AG04450 (cell line): ENCODE measurements at regions not wholly inside any gene's neighbourhood (a gene's known extent, or its start where the extent isn't known, plus 50 kb on each side); places are given as distances from the start of the nearest gene placed in this dataset.
A peak's percentile ranks its signal among the peaks of the same experiment; 100 is the strongest.

Experiments used
- CTCF ChIA-PET: fragments of 300-600, 350-600 bp; formaldehyde crosslinking; extraction: SDS; loops from one replicate; lab custom pipeline; 2022; ENCODE audit warnings: antibody characterized with exemption, inconsistent platforms; lab: Charles Lee
- POLR2A ChIA-PET: fragments of 350-600 bp; formaldehyde crosslinking; extraction: SDS; loops from one replicate; lab custom pipeline; 2021; ENCODE audit warnings: antibody characterized with exemption, inconsistent platforms; lab: Yijun Ruan, JAX
- DNase-seq: peaks from one replicate; pipeline ENCODE4 v3.0.0-alpha.2; 2011; ENCODE audit warnings: low read depth, low spot score
- H3K27ac ChIP-seq: one replicate; pipeline ENCODE4 v1.5.1; 2012; ENCODE audit warnings: low read depth, low read length, control low read depth
- H3K27me3 ChIP-seq: one replicate; pipeline ENCODE4 v1.6.0; 2012; ENCODE audit warnings: low read length; ENCODE audit not compliant: control insufficient read depth, insufficient read depth
- H3K4me3 ChIP-seq: 2 replicates; pipeline ENCODE4 v1.5.1; 2011; ENCODE audit warnings: mild to moderate bottlenecking, low read depth, low read length, control low read depth
- H3K9me3 ChIP-seq: 2 replicates; pipeline ENCODE4 v1.5.1; 2012; ENCODE audit warnings: low read length; ENCODE audit not compliant: control insufficient read depth, insufficient read depth
- CTCF ChIP-seq: IDR thresholded peaks from 2 replicates; pipeline ENCODE4 v1.5.1; 2011; ENCODE audit warnings: low read depth, low read length, control low read depth, inconsistent platforms

GRCh38 chr14:54232735-54233134 is 164.1 kb upstream of the CDKN3 start:
- POLR2A ChIA-PET: no interaction called here
- TF ChIP-seq CTCF: no peak
- H3K27ac ChIP-seq: no peak overlapping the region
- DNase-seq: no peak
- H3K4me3 ChIP-seq: no peak overlapping the region
- CTCF ChIA-PET: no interaction called here
- no peaks in the 10 kb centered on the region for H3K9me3 ChIP-seq
- H3K27me3 ChIP-seq: no peaks in the 10 kb centered on the region

DNA sequence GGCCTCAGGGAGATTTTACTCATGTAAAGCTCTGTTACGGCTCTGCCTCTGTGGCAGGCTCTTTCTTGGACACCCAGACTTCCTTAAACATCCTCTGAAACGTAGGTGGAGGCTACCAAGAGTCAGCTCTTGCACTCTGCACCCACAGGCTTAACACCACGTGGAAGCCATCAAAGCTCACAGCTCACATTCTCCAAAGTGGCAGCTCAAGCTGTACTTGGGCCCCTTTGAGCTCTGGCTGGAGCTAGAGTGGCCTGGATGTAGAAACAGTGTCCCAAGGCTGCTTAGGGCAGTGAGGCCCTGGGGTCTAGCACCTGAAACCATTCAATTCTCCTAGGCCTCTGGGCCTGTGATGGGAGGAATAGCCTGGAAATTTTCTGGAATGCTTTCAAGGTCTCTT is 155.3 kb upstream of the CDKN3 start:
- DNase-seq: no peak
- H3K27me3 ChIP-seq: peaks cover 2% of the 10 kb centered on the region
- H3K4me3 ChIP-seq: no peak overlapping the region
- no peak overlapping the region for H3K27ac ChIP-seq
- no peak for TF ChIP-seq CTCF
- POLR2A ChIA-PET: no interaction called here
- H3K9me3 ChIP-seq: no peaks in the 10 kb centered on the region
- CTCF ChIA-PET: no interaction called here

- TF ChIP-seq CTCF: no peak
- H3K4me3 ChIP-seq: no peak overlapping the region
- H3K9me3 ChIP-seq: no peaks in the 10 kb centered on the region; the same call in 1 of the 2 replicates
- CTCF ChIA-PET: no interaction called here
- peaks cover 10% of the 10 kb centered on the region for H3K27me3 ChIP-seq
- DNase-seq: no peak
- H3K27ac ChIP-seq: no peak overlapping the region
- POLR2A ChIA-PET: no interaction called here
Observed at GRCh38 chr14:54251356-54251755, 145.5 kb upstream of the CDKN3 start.

DNA sequence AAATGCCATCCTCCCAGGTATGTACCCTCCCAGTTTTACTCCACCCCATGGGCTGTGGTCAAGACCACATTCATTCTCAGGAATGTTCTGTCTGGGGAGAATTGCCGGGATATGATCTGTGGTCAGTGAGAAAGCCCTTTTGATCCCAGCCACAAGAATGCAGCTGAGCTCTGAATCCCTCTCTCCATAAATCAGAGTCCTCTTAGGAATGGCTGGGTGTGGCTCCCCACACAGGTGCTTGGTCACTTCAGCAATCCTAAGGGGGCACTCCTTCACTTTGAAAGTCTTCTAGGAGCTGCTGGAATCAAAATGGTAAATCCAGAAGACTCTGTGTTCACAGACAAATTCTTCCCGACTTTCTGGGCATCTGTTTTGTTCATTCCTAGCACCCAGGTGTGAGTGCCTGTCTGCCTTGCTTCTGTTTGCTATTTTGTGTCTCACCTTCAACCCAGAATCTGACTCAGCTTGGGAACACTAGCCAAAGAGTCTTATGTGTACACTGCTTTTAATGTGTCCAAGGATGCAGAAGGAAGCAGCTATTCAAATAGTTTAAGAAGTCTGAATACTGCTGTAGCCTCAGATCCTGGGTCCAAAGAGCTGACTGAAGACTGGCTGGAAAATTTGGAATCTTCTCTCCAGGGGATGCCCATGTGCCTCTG is 144.6 kb upstream of the CDKN3 start:
- H3K9me3 ChIP-seq: no peaks in the 10 kb centered on the region; the same call in 1 of the 2 replicates
- no peak overlapping the region for H3K4me3 ChIP-seq
- ChIA-PET POLR2A (no interaction called here), CTCF (interaction anchor here (1.1 kb wide), 1 partner anchor 77 kb away, joined by 3 read pairs; no protein-coding TSS in a partner anchor)
- H3K27ac ChIP-seq: no peak overlapping the region
- no peak for TF ChIP-seq CTCF
- peak; percentile 15 for DNase-seq
- peaks cover 10% of the 10 kb centered on the region for H3K27me3 ChIP-seq

- POLR2A ChIA-PET: no interaction called here
- no peak overlapping the region for H3K4me3 ChIP-seq
- CTCF ChIA-PET: no interaction called here
- DNase-seq: peak; percentile 36
- TF ChIP-seq CTCF: no peak
- H3K27ac ChIP-seq: no peak overlapping the region
- peaks cover 10% of the 10 kb centered on the region for H3K27me3 ChIP-seq
- H3K9me3 ChIP-seq: no peaks in the 10 kb centered on the region; the same call in 1 of the 2 replicates
Observed at GRCh38 chr14:54253195-54253947, 143.4 kb upstream of the CDKN3 start.
